Karpas-422 (cell line): ENCODE measurements at regions not wholly inside any gene's neighbourhood (a gene's known extent, or its start where the extent isn't known, plus 50 kb on each side); places are given as distances from the start of the nearest gene placed in this dataset.
"Not testable (repeated sequence)": the region's sequence is repeated elsewhere in the genome, so short reads cannot be mapped to it uniquely, and the experiment has no call there.

ENCODE experiments used
- DNase-seq: peaks from one replicate; pipeline ENCODE4 v3.0.0-alpha.2; 2015
- H2AFZ ChIP-seq: fragments of 200-600 bp; sonication (generic); 2 replicates; pipeline ENCODE4 v1.6.1; 2014; ENCODE audit warnings: antibody characterized with exemption, low read length, mixed read lengths
- H3K27ac ChIP-seq: fragments of 200-600 bp; sonication (generic); 2 replicates; pipeline ENCODE4 v1.5.1; 2014; ENCODE audit warnings: mild to moderate bottlenecking, low read length, moderate library complexity
- H3K27me3 ChIP-seq: fragments of 200-600 bp; sonication (generic); 2 replicates; pipeline ENCODE4 v1.6.1; 2014; ENCODE audit warnings: low read length, mixed read lengths
- H3K36me3 ChIP-seq: fragments of 200-600 bp; sonication (generic); 2 replicates; pipeline ENCODE4 v1.6.1; 2014; ENCODE audit warnings: low read length, mixed read lengths; ENCODE audit not compliant: insufficient read depth
- H3K4me1 ChIP-seq: fragments of 200-600 bp; sonication (generic); 2 replicates; pipeline ENCODE4 v1.6.1; 2014; ENCODE audit warnings: mild to moderate bottlenecking, low read length, mixed read lengths
- H3K4me2 ChIP-seq: fragments of 200-600 bp; sonication (generic); 2 replicates; pipeline ENCODE4 v1.6.1; 2014; ENCODE audit warnings: low read length, low read depth, mild to moderate bottlenecking; ENCODE audit not compliant: poor library complexity, severe bottlenecking
- H3K4me3 ChIP-seq: fragments of 200-600 bp; sonication (generic); 2 replicates; pipeline ENCODE4 v1.5.1; 2014; ENCODE audit warnings: mild to moderate bottlenecking, antibody characterized with exemption, low read length, mixed read lengths
- H3K79me2 ChIP-seq: fragments of 200-600 bp; sonication (generic); 2 replicates; pipeline ENCODE4 v1.6.1; 2014; ENCODE audit warnings: mild to moderate bottlenecking, low read length, mixed read lengths
- H3K9ac ChIP-seq: fragments of 200-600 bp; sonication (generic); 2 replicates; pipeline ENCODE4 v1.6.0; 2014; ENCODE audit warnings: low read length
- H3K9me2 ChIP-seq: fragments of 200-600 bp; sonication (generic), shearing (Covaris generic); replicated peaks from 2 replicates; pipeline ENCODE4 v1.6.0; 2014; ENCODE audit warnings: mild to moderate bottlenecking, low read length, moderate library complexity; ENCODE audit not compliant: insufficient read depth
- H3K9me3 ChIP-seq: fragments of 300-700, 200-600 bp; sonication (generic); 2 replicates; pipeline ENCODE4 v1.6.1; 2014; ENCODE audit warnings: low read length, mixed read lengths
- H4K20me1 ChIP-seq: fragments of 200-600 bp; sonication (generic); 2 replicates; pipeline ENCODE4 v1.6.1; 2014; ENCODE audit warnings: mild to moderate bottlenecking, antibody characterized with exemption, low read length, low read depth; ENCODE audit not compliant: insufficient read depth

DNA sequence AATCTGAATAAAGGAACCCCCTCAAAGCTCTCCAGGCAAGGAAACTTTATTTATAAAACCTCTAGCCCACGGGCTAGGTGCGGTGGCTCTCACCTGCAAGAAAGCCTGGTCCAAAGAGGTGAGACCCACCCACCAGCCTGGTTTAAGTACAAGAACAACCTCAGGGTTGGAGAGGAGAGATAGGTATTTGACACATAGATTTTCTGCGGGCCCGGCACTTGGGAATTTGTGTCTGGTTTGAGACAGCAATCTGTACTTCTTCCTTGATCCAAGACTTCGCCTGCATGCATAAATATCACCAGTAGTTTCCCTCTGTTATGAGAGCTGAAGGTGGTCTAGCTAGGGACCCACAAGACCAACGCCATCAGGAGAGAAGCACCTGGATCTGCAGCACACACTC, 73.2 kb upstream of the CAPRIN1 start:
- no peak for DNase-seq
- H3K9ac ChIP-seq: no peak overlapping the region
- no peaks in the 10 kb centered on the region for H3K79me2 ChIP-seq
- no peak overlapping the region for H3K27ac ChIP-seq
- no peak overlapping the region for H3K4me3 ChIP-seq
- no peaks in the 10 kb centered on the region for H3K27me3 ChIP-seq
- no peak overlapping the region for H3K4me2 ChIP-seq
- no peaks in the 10 kb centered on the region for H3K9me2 ChIP-seq
- no peaks in the 10 kb centered on the region for H3K36me3 ChIP-seq
- H4K20me1 ChIP-seq: no peaks in the 10 kb centered on the region
- no peak overlapping the region for H2AFZ ChIP-seq
- no peaks in the 10 kb centered on the region for H3K4me1 ChIP-seq
- H3K9me3 ChIP-seq: no peaks in the 10 kb centered on the region

DNA sequence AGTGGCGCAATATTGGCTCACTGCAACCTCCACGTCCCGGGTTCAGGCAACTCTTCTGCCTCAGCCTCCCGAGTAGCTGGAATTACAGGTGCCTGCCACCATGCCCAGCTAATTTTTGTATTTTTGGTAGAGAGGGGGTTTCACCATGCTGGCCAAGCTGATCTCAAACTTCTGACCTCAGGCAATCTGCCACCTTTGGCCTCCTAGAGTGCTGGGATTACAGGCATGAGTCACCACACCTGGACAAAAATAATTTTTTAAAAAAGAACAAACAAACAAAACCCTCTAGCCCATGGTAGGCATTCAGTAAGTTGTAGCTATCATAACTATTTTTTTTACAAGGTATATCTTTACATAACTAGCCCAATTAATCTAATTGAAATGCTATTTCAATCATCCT, 73.9 kb upstream of the CAPRIN1 start:
- Histone ChIP-seq H3K79me2 (no peaks in the 10 kb centered on the region), H3K27me3 (no peaks in the 10 kb centered on the region), H3K27ac (no peak overlapping the region)

DNA sequence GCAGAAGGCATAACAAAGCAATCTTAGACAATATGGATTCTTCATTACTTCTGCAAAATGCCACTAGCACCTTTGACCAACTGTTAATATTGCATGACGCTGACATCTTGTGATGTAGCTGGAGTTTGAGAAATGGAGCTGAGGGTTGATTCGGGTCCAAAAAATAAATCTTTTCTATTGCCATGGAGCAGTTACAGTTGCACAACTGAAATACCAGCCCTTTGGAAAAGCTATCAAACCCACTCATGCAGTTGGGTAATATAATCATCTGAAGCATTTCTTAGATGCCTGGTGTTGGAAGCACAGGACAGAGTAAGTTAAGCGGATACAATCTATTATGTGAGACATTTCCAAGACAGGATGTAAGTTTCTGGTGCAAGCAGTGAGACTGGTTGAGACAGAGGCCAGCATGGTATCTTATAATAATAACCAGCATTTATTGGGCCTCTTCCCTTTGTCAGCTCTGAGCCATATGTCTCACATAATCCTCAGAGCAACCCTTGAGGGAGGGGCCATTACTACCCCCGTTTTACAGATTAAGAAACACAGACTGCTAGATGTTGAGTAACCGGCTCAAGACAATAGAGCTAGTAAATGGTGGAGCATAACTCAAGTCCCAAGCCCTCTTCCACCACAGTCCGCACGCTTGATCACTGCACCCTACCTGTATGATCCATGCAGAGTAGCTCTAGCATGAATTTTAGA, 74.9 kb upstream of the CAPRIN1 start:
- Histone ChIP-seq H3K36me3 (no peaks in the 10 kb centered on the region), H4K20me1 (no peaks in the 10 kb centered on the region), H3K9me2 (no peaks in the 10 kb centered on the region), H3K4me1 (no peaks in the 10 kb centered on the region), H3K9ac (no peak overlapping the region), H3K4me2 (no peak overlapping the region), H3K27ac (no peak overlapping the region), H3K4me3 (no peak overlapping the region), H2AFZ (no peak overlapping the region), H3K9me3 (no peaks in the 10 kb centered on the region), H3K27me3 (no peaks in the 10 kb centered on the region), H3K79me2 (no peaks in the 10 kb centered on the region)
- no peak for DNase-seq

More for the DNA sequence above, 73.9 kb upstream of the CAPRIN1 start:
- Histone ChIP-seq H2AFZ (no peak overlapping the region), H3K36me3 (no peaks in the 10 kb centered on the region), H3K4me1 (no peaks in the 10 kb centered on the region), H3K4me3 (no peak overlapping the region), H3K9me2 (no peaks in the 10 kb centered on the region), H3K4me2 (no peak overlapping the region), H3K9me3 (no peaks in the 10 kb centered on the region), H3K9ac (no peak overlapping the region), H4K20me1 (no peaks in the 10 kb centered on the region)
- no peak for DNase-seq

- H3K27me3 ChIP-seq: no peaks in the 10 kb centered on the region
- H3K9ac ChIP-seq: no peak overlapping the region
- H2AFZ ChIP-seq: no peak overlapping the region
- H3K9me2 ChIP-seq: no peaks in the 10 kb centered on the region
- H3K4me1 ChIP-seq: no peaks in the 10 kb centered on the region
- H3K36me3 ChIP-seq: no peaks in the 10 kb centered on the region
- H3K79me2 ChIP-seq: no peaks in the 10 kb centered on the region
- DNase-seq: no peak
- H3K9me3 ChIP-seq: no peaks in the 10 kb centered on the region
- H4K20me1 ChIP-seq: no peaks in the 10 kb centered on the region
- H3K27ac ChIP-seq: no peak overlapping the region
- H3K4me2 ChIP-seq: no peak overlapping the region
- no peak overlapping the region for H3K4me3 ChIP-seq
Measured at GRCh38 chr11:33974804-33975203, 76.7 kb upstream of the CAPRIN1 start.

DNA sequence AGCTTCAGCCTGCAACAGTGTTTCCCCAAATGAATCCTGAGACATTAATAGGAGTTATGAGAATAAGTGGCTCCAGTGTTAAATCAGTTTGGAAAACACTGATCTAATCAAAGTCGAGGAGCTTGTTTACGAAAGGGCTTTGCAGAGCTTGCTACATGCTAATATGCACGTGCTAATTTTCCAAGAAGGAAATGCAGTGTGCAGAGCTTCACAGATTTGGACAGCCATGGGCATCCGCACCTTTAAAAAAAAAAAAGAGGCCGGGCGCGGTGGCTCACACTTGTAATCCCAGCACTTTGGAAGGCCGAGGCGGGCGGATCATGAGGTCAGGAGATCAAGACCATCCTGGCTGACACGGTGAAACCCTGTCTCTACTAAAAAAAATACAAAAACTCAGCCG, 79.7 kb upstream of the LMO2 start:
- H3K79me2 ChIP-seq, H3K9me3 ChIP-seq, H3K27me3 ChIP-seq, H3K36me3 ChIP-seq, H3K4me2 ChIP-seq, H3K27ac ChIP-seq, H3K4me1 ChIP-seq, H3K4me3 ChIP-seq, DNase-seq, H3K9ac ChIP-seq, H2AFZ ChIP-seq, H4K20me1 ChIP-seq, H3K9me2 ChIP-seq: not testable (repeated sequence)

- no peaks in the 10 kb centered on the region for H3K9me3 ChIP-seq
- H3K9ac ChIP-seq: no peak overlapping the region
- no peak overlapping the region for H3K4me3 ChIP-seq
- H3K27me3 ChIP-seq: no peaks in the 10 kb centered on the region
- H3K36me3 ChIP-seq: no peaks in the 10 kb centered on the region
- no peak overlapping the region for H3K4me2 ChIP-seq
- no peaks in the 10 kb centered on the region for H3K79me2 ChIP-seq
- no peaks in the 10 kb centered on the region for H3K9me2 ChIP-seq
- H4K20me1 ChIP-seq: no peaks in the 10 kb centered on the region
- no peaks in the 10 kb centered on the region for H3K4me1 ChIP-seq
- peak; percentile 81 for DNase-seq
- no peak overlapping the region for H3K27ac ChIP-seq
- no peak overlapping the region for H2AFZ ChIP-seq
Measured at GRCh38 chr11:33970984-33971466, 79.1 kb upstream of the LMO2 start.

DNA sequence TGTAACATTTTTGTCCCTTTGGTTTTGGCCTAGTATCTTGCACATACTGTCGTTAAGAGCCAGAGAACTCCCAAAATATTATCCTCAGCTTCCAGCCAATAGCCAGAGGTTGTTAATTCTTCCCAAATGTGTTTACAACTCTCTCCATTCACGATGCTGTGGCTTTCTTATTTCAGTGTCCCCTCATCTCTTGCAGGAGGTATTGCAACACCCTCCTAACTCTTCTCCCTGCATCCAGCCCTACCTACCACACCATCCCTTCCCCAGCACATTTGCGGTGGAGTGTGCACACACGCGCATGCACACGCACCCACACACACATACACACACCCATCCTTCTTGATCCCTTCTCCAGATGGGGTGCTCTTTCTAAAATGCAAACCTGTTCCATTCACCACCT, 75.6 kb upstream of the LMO2 start:
- no peaks in the 10 kb centered on the region for H3K27me3 ChIP-seq
- H3K36me3 ChIP-seq: no peaks in the 10 kb centered on the region

DNA sequence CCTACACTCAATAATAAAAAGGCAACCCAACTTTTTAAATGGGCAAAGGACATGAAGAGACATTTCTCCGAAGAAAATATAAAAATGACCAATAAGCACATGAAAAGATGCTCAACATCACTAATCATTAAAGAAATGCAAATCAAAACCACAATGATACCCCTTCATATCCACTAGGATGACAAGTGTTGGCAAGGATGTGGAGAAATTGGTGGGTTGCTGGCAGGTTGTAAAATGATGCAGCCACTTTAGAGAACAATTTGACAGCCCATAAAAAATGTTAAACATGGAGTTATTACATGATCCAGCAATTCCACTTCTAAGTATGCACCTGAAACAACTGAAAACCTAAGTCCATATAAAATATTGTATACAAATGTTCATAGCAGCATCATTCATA, 73.2 kb upstream of the LMO2 start:
- Histone ChIP-seq H3K4me3 (no peak overlapping the region), H3K4me1 (no peaks in the 10 kb centered on the region), H3K27me3 (no peaks in the 10 kb centered on the region), H3K9me3 (no peaks in the 10 kb centered on the region), H4K20me1 (no peaks in the 10 kb centered on the region), H3K36me3 (no peaks in the 10 kb centered on the region), H3K27ac (no peak overlapping the region), H3K9ac (no peak overlapping the region), H3K9me2 (no peaks in the 10 kb centered on the region), H3K79me2 (no peaks in the 10 kb centered on the region), H3K4me2 (no peak overlapping the region), H2AFZ (no peak overlapping the region)
- no peak for DNase-seq

More for the DNA sequence above, 75.6 kb upstream of the LMO2 start:
- no peak overlapping the region for H3K4me3 ChIP-seq
- no peak overlapping the region for H3K4me2 ChIP-seq
- no peaks in the 10 kb centered on the region for H3K9me3 ChIP-seq
- no peaks in the 10 kb centered on the region for H3K4me1 ChIP-seq
- no peak overlapping the region for H3K27ac ChIP-seq
- no peak overlapping the region for H2AFZ ChIP-seq
- no peaks in the 10 kb centered on the region for H4K20me1 ChIP-seq
- no peaks in the 10 kb centered on the region for H3K9me2 ChIP-seq
- H3K9ac ChIP-seq: no peak overlapping the region
- H3K79me2 ChIP-seq: no peaks in the 10 kb centered on the region
- DNase-seq: no peak
